GM12878 (cell line): ENCODE measurements at regions not wholly inside any gene's neighbourhood (a gene's known extent, or its start where the extent isn't known, plus 50 kb on each side); places are given as distances from the start of the nearest gene placed in this dataset.

Source experiments
- ATAC-seq: fragments of 200-7000 bp; cut with Tn5 transposase; 3 replicates; pipeline ENCODE4 v1.9.1; 2020; ENCODE audit warnings: mild to moderate bottlenecking, moderate library complexity
- BruUV-seq: library from RNA; stranded (reverse); fragments of 400-500 nt; replicated peaks from 2 replicates; lab custom pipeline; 2021; lab: Mats Ljungman, UMichigan
- CTCF ChIA-PET: fragments of 300-600 bp; sonication (Branson Sonifier 250); formaldehyde crosslinking; extraction: SDS; loops from one replicate; lab custom pipeline; 2021; ENCODE audit warnings: inconsistent platforms; lab: Yijun Ruan, JAX
- POLR2A ChIA-PET: fragments of 350-600 bp; formaldehyde crosslinking; extraction: SDS; loops from one replicate; lab custom pipeline; 2021; ENCODE audit warnings: inconsistent platforms; lab: Charles Lee
- RAD21 ChIA-PET: fragments of 300-600 bp; sonication (Branson Sonifier 250); formaldehyde crosslinking; loops from one replicate; lab custom pipeline; 2023; ENCODE audit warnings: antibody characterized with exemption; ENCODE audit not compliant: unreplicated experiment; lab: Charles Lee
- SMC1A ChIA-PET: fragments of 300-600 bp; sonication (Branson Sonifier 250); formaldehyde crosslinking; loops from one replicate; lab custom pipeline; 2023; ENCODE audit not compliant: unreplicated experiment, uncharacterized antibody; lab: Charles Lee
- DNase-seq: peaks from one replicate; pipeline ENCODE4 v3.0.0-alpha.2; 2011; ENCODE audit warnings: low read depth, low spot score
- FAIRE-seq: peaks from 3 replicates; lab custom pipeline; 2011; peaks lifted over from hg19 to GRCh38; lab: Jason Lieb, UNC
- H2AFZ ChIP-seq: 2 replicates; pipeline ENCODE4 v1.6.0; 2011; ENCODE audit warnings: low read depth, low read length, control low read depth; ENCODE audit not compliant: control insufficient read depth
- H3K27ac ChIP-seq: 2 replicates; pipeline ENCODE4 v1.5.1; 2011; ENCODE audit warnings: control low read depth; ENCODE audit not compliant: control insufficient read depth, insufficient read depth
- H3K27me3 ChIP-seq, 2 experiments: replicated peaks in 1 of 2; 2 replicates each; pipeline versions ENCODE4 v1.6.0 to v1.6.1; 2011; ENCODE audit warnings: low read length in 1 of 2; ENCODE audit not compliant: control insufficient read depth in 2 of 2, insufficient read depth in 2 of 2
- H3K36me3 ChIP-seq, 2 experiments: 2 replicates each; pipeline ENCODE4 v1.5.1; 2011; ENCODE audit warnings: low read length in 1 of 2; ENCODE audit not compliant: control insufficient read depth in 2 of 2, insufficient read depth in 2 of 2
- H3K4me1 ChIP-seq: 2 replicates; pipeline ENCODE4 v1.6.1; 2011; ENCODE audit warnings: mild to moderate bottlenecking, low read length, moderate library complexity, mixed read lengths; ENCODE audit not compliant: control insufficient read depth, insufficient read depth
- H3K4me2 ChIP-seq: 2 replicates; pipeline ENCODE4 v1.6.0; 2011; ENCODE audit warnings: control low read depth; ENCODE audit not compliant: control insufficient read depth, insufficient read depth
- H3K4me3 ChIP-seq: fragments of 200-600 bp; sonication (generic); 2 replicates; pipeline ENCODE4 v1.5.1; 2016
- H3K79me2 ChIP-seq: 2 replicates; pipeline ENCODE4 v1.6.0; 2011; ENCODE audit warnings: low read length; ENCODE audit not compliant: control insufficient read depth, insufficient read depth
- H3K9ac ChIP-seq: 2 replicates; pipeline ENCODE4 v1.8.0; 2011; ENCODE audit warnings: low read length, control low read depth, mixed read lengths; ENCODE audit not compliant: control insufficient read depth, insufficient read depth
- H3K9me3 ChIP-seq: replicated peaks from 3 replicates; pipeline ENCODE4 v1.5.1; 2011; ENCODE audit warnings: mild to moderate bottlenecking, low read length; ENCODE audit not compliant: control insufficient read depth, insufficient read depth
- H4K20me1 ChIP-seq: 2 replicates; pipeline ENCODE4 v1.6.0; 2011; ENCODE audit not compliant: control insufficient read depth, insufficient read depth
- ASH2L ChIP-seq: fragments of 300-600, 200-600 bp; sonication (generic); IDR thresholded peaks from 2 replicates; pipeline ENCODE4 v1.6.1; 2017; ENCODE audit warnings: low read depth, mild to moderate bottlenecking, borderline replicate concordance
- BMI1 ChIP-seq: fragments of 450-650 bp; IDR thresholded peaks from 2 replicates; pipeline ENCODE4 v1.6.1; 2016; ENCODE audit warnings: mild to moderate bottlenecking, moderate library complexity, borderline replicate concordance
- ETV6 ChIP-seq, 2 experiments: fragments of 450-650 bp in 1 of 2; IDR thresholded peaks in 1 of 2; conservative IDR thresholded peaks in 1 of 2; 2 replicates each; pipeline ENCODE4 v1.6.1; 2014; ENCODE audit warnings: antibody characterized with exemption in 1 of 2, borderline replicate concordance in 1 of 2, low read depth in 1 of 2, mild to moderate bottlenecking in 1 of 2, moderate library complexity in 1 of 2
- GATAD2B ChIP-seq: fragments of 450-650 bp; conservative IDR thresholded peaks from 2 replicates; pipeline ENCODE4 v1.6.1; 2017; ENCODE audit warnings: low read depth, mild to moderate bottlenecking, moderate library complexity
- NBN ChIP-seq: fragments of 450-650 bp; IDR thresholded peaks from 2 replicates; pipeline ENCODE4 v1.6.1; 2016
- NR2F1 ChIP-seq: fragments of 450-650 bp; conservative IDR thresholded peaks from 2 replicates; pipeline ENCODE4 v1.6.1; 2017; ENCODE audit warnings: mild to moderate bottlenecking
- RFX5 ChIP-seq: IDR thresholded peaks from 2 replicates; pipeline ENCODE4 v1.6.1; 2011; ENCODE audit warnings: low read depth, low read length, improper control_type of control experiment
- SMC3 ChIP-seq: IDR thresholded peaks from 2 replicates; pipeline ENCODE4 v1.6.1; 2011; ENCODE audit warnings: low read length, improper control_type of control experiment, borderline replicate concordance
- SPI1 ChIP-seq: IDR thresholded peaks from 2 replicates; pipeline ENCODE4 v1.6.1; 2011; ENCODE audit warnings: low read depth, mild to moderate bottlenecking, low read length, moderate library complexity, borderline replicate concordance; ENCODE audit not compliant: insufficient read depth
- SRF ChIP-seq, 2 experiments: IDR thresholded peaks; 2 replicates each; pipeline ENCODE4 v1.6.1; 2011; ENCODE audit warnings: low read depth in 2 of 2, low read length in 2 of 2, mild to moderate bottlenecking in 1 of 2, moderate library complexity in 1 of 2
- TBL1XR1 ChIP-seq: IDR thresholded peaks from 2 replicates; pipeline ENCODE4 v1.6.1; 2012; ENCODE audit warnings: low read depth, low read length, improper control_type of control experiment
- YBX1 ChIP-seq: fragments of 450-650 bp; IDR thresholded peaks from 2 replicates; pipeline ENCODE4 v1.6.1; 2016; ENCODE audit warnings: antibody characterized with exemption
- WGBS: methylation state at CpG from one replicate; pipeline ENCODE4 v1.1.6; 2016; ENCODE audit warnings: low lambda C conversion rate; ENCODE audit not compliant: insufficient replicate concordance, insufficient coverage; ENCODE audit errors: missing lambda C conversion rate; 5-methylcytosine and 5-hydroxymethylcytosine counted together
- in situ Hi-C: fragments of 300-500 bp; cut with MboI; formaldehyde crosslinking; loops from 9 replicates; pipeline ENCODE4 v1.14.3; 2018; ENCODE audit warnings: mixed read lengths
- intact Hi-C: fragments of 100-400 bp; cut with micrococcal nuclease; formaldehyde crosslinking; loops from one replicate; pipeline ENCODE4 v1.14.2; 2022; ENCODE audit not compliant: unreplicated experiment
- TF ChIP-seq, protein P1 (sequence below): fragments of 450-650 bp; formaldehyde crosslinking; IDR thresholded peaks from 2 replicates; pipeline ENCODE4 v1.5.0; 2022; ENCODE audit warnings: mild to moderate bottlenecking, missing genetic modification characterization
- TF ChIP-seq, protein P2 (sequence below): IDR thresholded peaks from 2 replicates; pipeline ENCODE4 v1.6.1; 2011; ENCODE audit warnings: borderline replicate concordance, low read depth, mild to moderate bottlenecking, moderate library complexity, low read length; ENCODE audit not compliant: insufficient read depth, poor library complexity, severe bottlenecking
- TF ChIP-seq, protein P3 (sequence below): fragments of 150-350 bp; IDR thresholded peaks from 2 replicates; pipeline ENCODE4 v1.6.1; 2016; ENCODE audit warnings: low read depth, low read length

DNA sequence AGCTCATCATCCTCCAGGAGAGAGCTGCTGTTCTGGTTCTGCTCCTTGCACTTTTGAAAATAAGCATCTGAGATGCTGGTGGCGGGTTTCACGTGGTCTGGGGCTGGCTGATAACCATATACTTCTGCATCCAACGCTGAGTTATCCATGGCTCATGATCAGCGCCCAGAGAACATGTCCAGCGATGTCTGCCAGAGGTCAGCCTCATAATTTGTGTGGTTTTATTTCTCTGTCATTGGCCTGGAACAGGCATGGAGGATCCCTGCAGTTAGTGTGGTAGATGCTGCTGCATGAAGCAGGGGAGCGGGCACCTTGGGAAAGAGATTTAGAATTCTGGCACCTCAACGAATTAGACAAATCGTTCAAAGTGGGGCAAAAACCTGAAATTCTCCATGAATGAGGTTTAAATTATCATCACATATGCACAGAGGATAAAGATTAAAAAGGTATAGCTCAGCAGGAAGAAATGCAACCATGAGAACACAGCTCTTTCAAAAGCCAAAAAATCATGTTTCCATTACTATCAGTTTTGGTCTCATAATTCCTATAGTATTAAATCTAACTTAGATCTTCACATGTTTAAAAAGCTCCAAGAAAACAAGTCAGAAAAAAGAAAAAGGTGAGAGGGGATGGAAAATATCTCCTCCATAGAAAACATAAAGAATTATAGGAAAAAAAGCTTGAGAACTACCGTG is 157.2 kb downstream of the SOD2 start:
- FAIRE-seq (no peak), DNase-seq (no peak), ATAC-seq (no peak)
- SMC1A ChIA-PET, result interaction anchor here (0.8 to 1.4 kb wide), 2 partner anchors 56 to 120 kb away, joined by 3 read pairs; no protein-coding TSS in a partner anchor
- BruUV-seq, result no TSS peak
- in situ Hi-C loops (no loop called here), intact Hi-C loops (no loop called here)
- 33% methylated on average over 9 of the region's 9 CpGs for WGBS
- Histone ChIP-seq H3K36me3 (no peaks in the 10 kb centered on the region), H3K27me3 (no peaks in the 10 kb centered on the region; a peak in 2 of 4 replicates), H3K9ac (no peak overlapping the region), H3K9me3 (no peaks in the 10 kb centered on the region), H3K27ac (no peak overlapping the region), H3K4me1 (no peaks in the 10 kb centered on the region), H3K4me3 (no peak overlapping the region), H3K79me2 (no peaks in the 10 kb centered on the region), H4K20me1 (no peaks in the 10 kb centered on the region; the same call in 1 of the 2 replicates), H2AFZ (no peak overlapping the region), H3K4me2 (no peak overlapping the region)
- CTCF ChIA-PET, result interaction anchor here (0.9 kb wide), 1 partner anchor 362 kb away, joined by 3 read pairs; no protein-coding TSS in a partner anchor
- no peak for TF ChIP-seq GATAD2B
- TF ChIP-seq, protein P1, sequence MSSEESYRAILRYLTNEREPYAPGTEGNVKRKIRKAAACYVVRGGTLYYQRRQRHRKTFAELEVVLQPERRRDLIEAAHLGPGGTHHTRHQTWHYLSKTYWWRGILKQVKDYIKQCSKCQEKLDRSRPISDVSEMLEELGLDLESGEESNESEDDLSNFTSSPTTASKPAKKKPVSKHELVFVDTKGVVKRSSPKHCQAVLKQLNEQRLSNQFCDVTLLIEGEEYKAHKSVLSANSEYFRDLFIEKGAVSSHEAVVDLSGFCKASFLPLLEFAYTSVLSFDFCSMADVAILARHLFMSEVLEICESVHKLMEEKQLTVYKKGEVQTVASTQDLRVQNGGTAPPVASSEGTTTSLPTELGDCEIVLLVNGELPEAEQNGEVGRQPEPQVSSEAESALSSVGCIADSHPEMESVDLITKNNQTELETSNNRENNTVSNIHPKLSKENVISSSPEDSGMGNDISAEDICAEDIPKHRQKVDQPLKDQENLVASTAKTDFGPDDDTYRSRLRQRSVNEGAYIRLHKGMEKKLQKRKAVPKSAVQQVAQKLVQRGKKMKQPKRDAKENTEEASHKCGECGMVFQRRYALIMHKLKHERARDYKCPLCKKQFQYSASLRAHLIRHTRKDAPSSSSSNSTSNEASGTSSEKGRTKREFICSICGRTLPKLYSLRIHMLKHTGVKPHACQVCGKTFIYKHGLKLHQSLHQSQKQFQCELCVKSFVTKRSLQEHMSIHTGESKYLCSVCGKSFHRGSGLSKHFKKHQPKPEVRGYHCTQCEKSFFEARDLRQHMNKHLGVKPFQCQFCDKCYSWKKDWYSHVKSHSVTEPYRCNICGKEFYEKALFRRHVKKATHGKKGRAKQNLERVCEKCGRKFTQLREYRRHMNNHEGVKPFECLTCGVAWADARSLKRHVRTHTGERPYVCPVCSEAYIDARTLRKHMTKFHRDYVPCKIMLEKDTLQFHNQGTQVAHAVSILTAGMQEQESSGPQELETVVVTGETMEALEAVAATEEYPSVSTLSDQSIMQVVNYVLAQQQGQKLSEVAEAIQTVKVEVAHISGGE (CRISPR knock-in tag), result no peak
- TF ChIP-seq NR2F1, result no peak
- TF ChIP-seq TBL1XR1, result no peak
- no peak for TF ChIP-seq SRF (IDR thresholded peaks at IDR 0.05; ENCODE audit: low read depth in 2 of 2, low read length in 2 of 2)
- TF ChIP-seq ETV6 (conservative IDR thresholded peaks at IDR 0.05 in 1 of 2, IDR thresholded peaks at IDR 0.05 in 1 of 2; ENCODE audit: borderline replicate concordance in 1 of 2, low read depth in 1 of 2), result no peak
- no peak for TF ChIP-seq RFX5
- TF ChIP-seq, protein P2, sequence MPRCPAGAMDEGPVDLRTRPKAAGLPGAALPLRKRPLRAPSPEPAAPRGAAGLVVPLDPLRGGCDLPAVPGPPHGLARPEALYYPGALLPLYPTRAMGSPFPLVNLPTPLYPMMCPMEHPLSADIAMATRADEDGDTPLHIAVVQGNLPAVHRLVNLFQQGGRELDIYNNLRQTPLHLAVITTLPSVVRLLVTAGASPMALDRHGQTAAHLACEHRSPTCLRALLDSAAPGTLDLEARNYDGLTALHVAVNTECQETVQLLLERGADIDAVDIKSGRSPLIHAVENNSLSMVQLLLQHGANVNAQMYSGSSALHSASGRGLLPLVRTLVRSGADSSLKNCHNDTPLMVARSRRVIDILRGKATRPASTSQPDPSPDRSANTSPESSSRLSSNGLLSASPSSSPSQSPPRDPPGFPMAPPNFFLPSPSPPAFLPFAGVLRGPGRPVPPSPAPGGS, result no peak
- TF ChIP-seq NBN, result no peak
- no peak for TF ChIP-seq SPI1
- TF ChIP-seq, protein P3, sequence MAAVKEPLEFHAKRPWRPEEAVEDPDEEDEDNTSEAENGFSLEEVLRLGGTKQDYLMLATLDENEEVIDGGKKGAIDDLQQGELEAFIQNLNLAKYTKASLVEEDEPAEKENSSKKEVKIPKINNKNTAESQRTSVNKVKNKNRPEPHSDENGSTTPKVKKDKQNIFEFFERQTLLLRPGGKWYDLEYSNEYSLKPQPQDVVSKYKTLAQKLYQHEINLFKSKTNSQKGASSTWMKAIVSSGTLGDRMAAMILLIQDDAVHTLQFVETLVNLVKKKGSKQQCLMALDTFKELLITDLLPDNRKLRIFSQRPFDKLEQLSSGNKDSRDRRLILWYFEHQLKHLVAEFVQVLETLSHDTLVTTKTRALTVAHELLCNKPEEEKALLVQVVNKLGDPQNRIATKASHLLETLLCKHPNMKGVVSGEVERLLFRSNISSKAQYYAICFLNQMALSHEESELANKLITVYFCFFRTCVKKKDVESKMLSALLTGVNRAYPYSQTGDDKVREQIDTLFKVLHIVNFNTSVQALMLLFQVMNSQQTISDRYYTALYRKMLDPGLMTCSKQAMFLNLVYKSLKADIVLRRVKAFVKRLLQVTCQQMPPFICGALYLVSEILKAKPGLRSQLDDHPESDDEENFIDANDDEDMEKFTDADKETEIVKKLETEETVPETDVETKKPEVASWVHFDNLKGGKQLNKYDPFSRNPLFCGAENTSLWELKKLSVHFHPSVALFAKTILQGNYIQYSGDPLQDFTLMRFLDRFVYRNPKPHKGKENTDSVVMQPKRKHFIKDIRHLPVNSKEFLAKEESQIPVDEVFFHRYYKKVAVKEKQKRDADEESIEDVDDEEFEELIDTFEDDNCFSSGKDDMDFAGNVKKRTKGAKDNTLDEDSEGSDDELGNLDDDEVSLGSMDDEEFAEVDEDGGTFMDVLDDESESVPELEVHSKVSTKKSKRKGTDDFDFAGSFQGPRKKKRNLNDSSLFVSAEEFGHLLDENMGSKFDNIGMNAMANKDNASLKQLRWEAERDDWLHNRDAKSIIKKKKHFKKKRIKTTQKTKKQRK, result no peak
- no peak for TF ChIP-seq BMI1
- TF ChIP-seq ASH2L, result no peak
- no peak for TF ChIP-seq SMC3
- no peak for TF ChIP-seq YBX1
- RAD21 ChIA-PET, result no interaction called here
- POLR2A ChIA-PET, result no interaction called here
